Ascending aorta (tissue), 2 donors: ENCODE measurements at regions not wholly inside any gene's neighbourhood (a gene's known extent, or its start where the extent isn't known, plus 50 kb on each side); places are given as distances from the start of the nearest gene placed in this dataset.

Source experiments
- DNase-seq, 2 donors: peaks; one replicate each; pipeline ENCODE4 v3.0.0-alpha.2; 2019; ENCODE audit warnings: low spot score in 2 of 2
- H3K27ac ChIP-seq, 2 donors: fragments of 200-600 bp; sonication (generic); one replicate each; pipeline ENCODE4 v1.5.1; 2016 to 2017; ENCODE audit warnings: mild to moderate bottlenecking in 1 of 2
- H3K27me3 ChIP-seq: fragments of 200-600 bp; sonication (generic); one replicate; pipeline ENCODE4 v1.5.1; 2017
- H3K36me3 ChIP-seq, 2 donors: fragments of 200-600 bp; sonication (generic); one replicate each; pipeline ENCODE4 v1.5.1; 2016
- H3K4me1 ChIP-seq, 2 donors: fragments of 200-600 bp; sonication (generic); one replicate each; pipeline ENCODE4 v1.5.1; 2016 to 2017; ENCODE audit warnings: mild to moderate bottlenecking in 1 of 2
- H3K4me3 ChIP-seq, 2 donors: fragments of 200-600 bp; sonication (generic); one replicate each; pipeline ENCODE4 v1.5.1; 2016 to 2017; ENCODE audit warnings: mild to moderate bottlenecking in 1 of 2
- H3K9me3 ChIP-seq, 2 donors: fragments of 200-600 bp; sonication (generic); one replicate each; pipeline ENCODE4 v1.5.1; 2016
- intact Hi-C: fragments of 100-400 bp; cut with DNase I; formaldehyde crosslinking; loops from one replicate; pipeline ENCODE4 v1.15.1; 2023
- TF ChIP-seq, protein P1 (sequence below), 3 experiments: fragments of 200-600 bp in 2 of 3; fragments of 450-650 bp in 1 of 3; sonication (generic) in 2 of 3; IDR thresholded peaks; one replicate each; pipeline ENCODE4 v1.5.1; 2016 to 2019; ENCODE audit warnings: antibody characterized with exemption in 3 of 3, mild to moderate bottlenecking in 1 of 3, moderate library complexity in 1 of 3

DNA sequence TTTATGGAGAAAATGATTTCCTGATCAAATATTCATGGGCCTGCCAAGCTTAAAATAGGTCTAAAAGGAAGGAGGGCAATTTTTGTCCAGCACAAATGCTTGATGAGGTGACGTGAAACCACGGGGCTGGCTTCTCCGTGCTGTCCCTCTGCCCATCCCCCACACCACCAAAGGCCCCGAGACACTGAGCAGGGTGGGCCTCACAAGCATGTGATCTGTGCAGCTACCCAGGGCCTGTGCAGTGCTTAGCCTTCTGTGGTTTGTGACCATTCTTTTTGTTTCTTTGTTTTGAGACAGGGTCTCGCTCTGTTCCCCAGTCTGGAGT, 94.8 kb upstream of the RTL6 start:
- intact Hi-C loops, result no loop called here
- Histone ChIP-seq H3K27me3 (no peaks in the 10 kb centered on the region), H3K4me3 (no peak overlapping the region), H3K4me1 (no peaks in the 10 kb centered on the region), H3K27ac (no peak overlapping the region), H3K9me3 (no peaks in the 10 kb centered on the region), H3K36me3 (no peaks in the 10 kb centered on the region)
- DNase-seq, result no peak
- TF ChIP-seq, protein P1, sequence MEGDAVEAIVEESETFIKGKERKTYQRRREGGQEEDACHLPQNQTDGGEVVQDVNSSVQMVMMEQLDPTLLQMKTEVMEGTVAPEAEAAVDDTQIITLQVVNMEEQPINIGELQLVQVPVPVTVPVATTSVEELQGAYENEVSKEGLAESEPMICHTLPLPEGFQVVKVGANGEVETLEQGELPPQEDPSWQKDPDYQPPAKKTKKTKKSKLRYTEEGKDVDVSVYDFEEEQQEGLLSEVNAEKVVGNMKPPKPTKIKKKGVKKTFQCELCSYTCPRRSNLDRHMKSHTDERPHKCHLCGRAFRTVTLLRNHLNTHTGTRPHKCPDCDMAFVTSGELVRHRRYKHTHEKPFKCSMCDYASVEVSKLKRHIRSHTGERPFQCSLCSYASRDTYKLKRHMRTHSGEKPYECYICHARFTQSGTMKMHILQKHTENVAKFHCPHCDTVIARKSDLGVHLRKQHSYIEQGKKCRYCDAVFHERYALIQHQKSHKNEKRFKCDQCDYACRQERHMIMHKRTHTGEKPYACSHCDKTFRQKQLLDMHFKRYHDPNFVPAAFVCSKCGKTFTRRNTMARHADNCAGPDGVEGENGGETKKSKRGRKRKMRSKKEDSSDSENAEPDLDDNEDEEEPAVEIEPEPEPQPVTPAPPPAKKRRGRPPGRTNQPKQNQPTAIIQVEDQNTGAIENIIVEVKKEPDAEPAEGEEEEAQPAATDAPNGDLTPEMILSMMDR (IDR thresholded peaks at IDR 0.05), result no peak

DNA sequence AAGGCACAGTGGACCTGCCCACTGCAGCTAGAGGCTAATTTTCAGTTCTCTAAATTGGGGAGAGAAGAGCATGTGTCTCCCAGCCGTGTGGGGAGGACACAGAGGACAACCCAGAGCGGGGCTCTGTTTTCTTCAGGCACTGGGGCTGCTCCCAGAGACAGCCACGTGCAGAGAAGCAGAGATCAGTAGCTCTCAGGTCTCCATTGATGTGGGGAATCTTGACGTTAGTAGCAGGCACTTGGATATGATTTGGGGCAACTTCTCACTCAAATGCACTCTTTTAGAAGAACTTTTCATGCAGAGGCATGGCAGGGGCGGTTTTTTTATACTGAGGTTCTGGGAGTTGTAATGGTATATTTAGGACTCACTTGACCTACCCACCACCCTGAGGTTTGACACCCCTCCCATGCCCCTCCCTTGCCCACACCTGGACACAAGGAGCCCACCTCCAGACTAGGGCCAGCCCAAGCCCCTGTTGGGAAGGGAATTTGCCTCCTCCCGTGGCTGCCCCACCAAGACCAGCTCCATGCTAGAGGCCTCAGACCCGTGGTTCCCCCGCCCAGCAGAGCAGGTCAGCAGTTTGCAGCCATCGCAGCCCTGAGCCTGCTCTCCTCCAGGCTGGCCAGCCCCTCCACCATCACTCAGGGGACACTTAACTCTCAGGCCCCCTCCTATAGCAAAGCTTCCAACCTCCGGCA, 94.2 kb upstream of the RTL6 start:
- no peak overlapping the region for H3K27ac ChIP-seq
- intact Hi-C loops, result no loop called here
- DNase-seq, result no peak
- H3K9me3 ChIP-seq, result no peaks in the 10 kb centered on the region
- no peaks in the 10 kb centered on the region for H3K27me3 ChIP-seq
- TF ChIP-seq, protein P1 (IDR thresholded peaks at IDR 0.05), result no peak
- no peaks in the 10 kb centered on the region for H3K4me1 ChIP-seq
- H3K36me3 ChIP-seq, result no peaks in the 10 kb centered on the region
- no peak overlapping the region for H3K4me3 ChIP-seq

DNA sequence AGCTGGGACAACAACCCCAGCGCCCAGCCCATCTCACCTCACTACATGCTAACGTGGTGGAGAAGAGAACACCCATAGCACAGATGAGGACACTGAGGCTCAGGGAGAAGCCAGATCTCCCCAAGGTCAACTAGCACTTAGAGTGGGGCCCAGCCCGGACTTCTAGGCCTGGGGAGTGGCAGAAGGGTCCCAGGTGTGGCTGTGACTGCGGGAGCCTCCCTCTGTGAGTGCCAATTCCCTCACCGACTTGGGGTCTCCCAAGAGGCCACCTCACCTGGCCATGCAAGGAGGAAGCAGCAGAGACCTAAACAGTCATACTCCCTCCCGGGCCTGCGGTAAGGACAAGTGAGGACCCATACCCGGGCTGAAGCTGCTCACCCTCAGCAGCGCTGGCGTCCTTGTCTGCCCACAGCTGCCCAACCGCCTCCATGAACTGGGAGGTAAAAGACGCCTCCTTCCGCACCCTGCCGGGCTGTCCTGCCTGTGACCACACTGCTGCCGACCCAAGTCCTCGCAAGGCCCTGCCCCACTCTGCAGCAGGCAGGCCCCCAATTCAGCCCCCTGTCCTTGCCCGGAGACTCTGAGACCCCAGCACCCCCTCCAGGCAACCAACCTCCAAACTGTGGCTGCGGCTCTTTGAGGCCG, 93.2 kb upstream of the RTL6 start:
- Histone ChIP-seq H3K27me3 (no peaks in the 10 kb centered on the region), H3K27ac (no peak overlapping the region), H3K4me3 (no peak overlapping the region), H3K9me3 (no peaks in the 10 kb centered on the region), H3K36me3 (no peaks in the 10 kb centered on the region), H3K4me1 (no peaks in the 10 kb centered on the region)
- TF ChIP-seq, protein P1 (IDR thresholded peaks at IDR 0.05), result no peak
- intact Hi-C loops, result no loop called here
- no peak for DNase-seq

DNA sequence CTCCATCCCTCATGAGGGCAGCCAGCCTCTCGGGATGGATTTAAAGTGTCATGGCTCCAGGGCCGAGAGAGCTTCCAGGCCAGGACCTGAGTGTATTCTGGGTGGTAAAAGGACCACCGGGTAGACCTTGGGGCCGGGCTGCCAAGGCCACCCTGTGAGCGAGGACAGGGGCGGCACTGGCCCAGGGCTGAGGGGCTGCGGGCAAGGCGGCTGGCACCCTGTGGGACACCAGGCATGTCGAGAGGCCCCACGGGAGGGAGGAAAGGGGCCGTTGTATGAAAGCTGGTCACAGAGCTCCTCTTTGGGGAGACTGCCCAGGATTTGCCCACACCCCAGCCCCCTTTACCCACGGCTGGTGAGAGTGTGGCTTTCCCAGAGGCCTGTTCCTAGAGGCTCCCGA, 92.3 kb upstream of the RTL6 start:
- Histone ChIP-seq H3K36me3 (no peaks in the 10 kb centered on the region), H3K4me3 (no peak overlapping the region), H3K27me3 (no peaks in the 10 kb centered on the region), H3K9me3 (no peaks in the 10 kb centered on the region), H3K27ac (no peak overlapping the region), H3K4me1 (no peaks in the 10 kb centered on the region)
- DNase-seq, result no peak
- TF ChIP-seq, protein P1 (IDR thresholded peaks at IDR 0.05), result no peak
- intact Hi-C loops, result no loop called here

DNA sequence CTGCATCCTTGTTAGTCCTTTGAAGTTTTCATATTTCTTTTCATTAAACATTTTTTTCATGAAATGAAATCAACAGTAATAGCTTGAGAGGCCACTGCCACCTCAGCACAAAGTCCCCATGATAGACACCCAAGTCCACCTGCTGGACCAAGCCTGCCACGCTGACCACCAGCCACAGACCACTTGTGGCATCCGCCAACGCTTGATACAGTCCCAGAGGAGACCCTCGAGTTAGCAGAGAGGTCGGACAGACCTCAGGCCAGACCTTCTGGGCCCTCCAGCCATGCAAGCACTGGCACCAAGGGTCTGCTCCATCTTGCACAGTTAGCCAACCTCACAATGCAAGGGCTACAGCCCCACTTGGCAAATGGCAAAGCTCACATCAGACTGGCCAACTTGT, 91.8 kb upstream of the RTL6 start:
- DNase-seq, result no peak
- no peaks in the 10 kb centered on the region for H3K27me3 ChIP-seq
- TF ChIP-seq, protein P1 (IDR thresholded peaks at IDR 0.05), result no peak
- no peak overlapping the region for H3K4me3 ChIP-seq
- no peaks in the 10 kb centered on the region for H3K4me1 ChIP-seq
- H3K36me3 ChIP-seq, result no peaks in the 10 kb centered on the region
- H3K27ac ChIP-seq, result no peak overlapping the region
- intact Hi-C loops, result no loop called here
- H3K9me3 ChIP-seq, result no peaks in the 10 kb centered on the region
